ENCODE measurements at regions not wholly inside any gene's neighbourhood (a gene's known extent, or its start where the extent isn't known, plus 50 kb on each side); places are given as distances from the start of the nearest gene placed in this dataset.

DNA sequence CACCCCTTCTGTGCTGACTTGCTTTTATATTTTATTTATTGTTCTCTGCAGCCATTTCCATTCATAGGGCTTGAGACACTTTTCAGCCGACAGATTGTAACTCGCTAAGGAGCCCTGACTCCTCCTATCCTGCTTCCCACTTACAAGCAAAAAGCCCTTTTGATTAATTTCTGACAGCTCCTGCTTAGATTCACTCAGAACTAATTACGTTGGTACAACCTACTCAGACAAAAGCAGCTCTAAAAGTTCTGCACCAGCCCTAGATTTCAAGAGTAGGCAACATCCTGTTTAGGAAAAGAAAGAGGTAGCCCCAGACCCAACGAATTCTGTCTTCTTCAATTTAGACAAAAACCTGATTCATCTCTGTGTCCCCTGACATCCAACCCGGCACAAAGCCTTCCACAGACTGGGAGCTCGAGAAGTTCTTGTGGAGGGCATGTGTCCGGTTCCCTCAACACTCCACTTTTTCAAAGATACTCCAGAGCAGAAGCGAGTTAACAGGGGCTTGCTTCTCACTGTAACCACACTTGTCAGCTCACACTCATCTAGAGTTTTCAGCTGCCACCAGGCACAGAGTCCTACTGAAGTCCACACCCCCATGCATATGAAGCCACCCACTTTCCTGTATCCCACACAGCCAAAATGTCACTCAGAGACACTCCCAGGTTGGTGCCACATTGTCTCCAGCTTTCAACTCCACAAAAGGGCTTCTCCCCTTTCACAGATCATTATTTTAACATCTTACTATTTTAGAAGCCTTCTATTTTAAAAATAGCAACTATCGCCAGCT lies 113.6 kb upstream of the NFE2L3 start:
- no peak overlapping the region for H3K4me3 ChIP-seq (replicated peaks in 1 of 2; ENCODE audit: low read depth in 2 of 2, low read length in 2 of 2)
- DNase-seq (ENCODE audit: low read depth in 2 of 2), result no peak
- TF ChIP-seq, protein P1, sequence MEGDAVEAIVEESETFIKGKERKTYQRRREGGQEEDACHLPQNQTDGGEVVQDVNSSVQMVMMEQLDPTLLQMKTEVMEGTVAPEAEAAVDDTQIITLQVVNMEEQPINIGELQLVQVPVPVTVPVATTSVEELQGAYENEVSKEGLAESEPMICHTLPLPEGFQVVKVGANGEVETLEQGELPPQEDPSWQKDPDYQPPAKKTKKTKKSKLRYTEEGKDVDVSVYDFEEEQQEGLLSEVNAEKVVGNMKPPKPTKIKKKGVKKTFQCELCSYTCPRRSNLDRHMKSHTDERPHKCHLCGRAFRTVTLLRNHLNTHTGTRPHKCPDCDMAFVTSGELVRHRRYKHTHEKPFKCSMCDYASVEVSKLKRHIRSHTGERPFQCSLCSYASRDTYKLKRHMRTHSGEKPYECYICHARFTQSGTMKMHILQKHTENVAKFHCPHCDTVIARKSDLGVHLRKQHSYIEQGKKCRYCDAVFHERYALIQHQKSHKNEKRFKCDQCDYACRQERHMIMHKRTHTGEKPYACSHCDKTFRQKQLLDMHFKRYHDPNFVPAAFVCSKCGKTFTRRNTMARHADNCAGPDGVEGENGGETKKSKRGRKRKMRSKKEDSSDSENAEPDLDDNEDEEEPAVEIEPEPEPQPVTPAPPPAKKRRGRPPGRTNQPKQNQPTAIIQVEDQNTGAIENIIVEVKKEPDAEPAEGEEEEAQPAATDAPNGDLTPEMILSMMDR (IDR thresholded peaks at IDR 0.05; ENCODE audit: low read depth, low read length), result no peak

- TF ChIP-seq, protein P1 (IDR thresholded peaks at IDR 0.05; ENCODE audit: low read depth, low read length), result no peak
- H3K4me3 ChIP-seq (replicated peaks in 1 of 2; ENCODE audit: low read depth in 2 of 2, low read length in 2 of 2), result no peak overlapping the region
- DNase-seq (ENCODE audit: low read depth in 2 of 2), result no peak
Observed at GRCh38 chr7:26040085-26040484, 111.9 kb upstream of the NFE2L3 start.

GRCh38 chr7:26042237-26042636 lies 109.8 kb upstream of the NFE2L3 start:
- no peak for DNase-seq (ENCODE audit: low read depth in 2 of 2)
- TF ChIP-seq, protein P1 (IDR thresholded peaks at IDR 0.05; ENCODE audit: low read depth, low read length), result no peak

DNA sequence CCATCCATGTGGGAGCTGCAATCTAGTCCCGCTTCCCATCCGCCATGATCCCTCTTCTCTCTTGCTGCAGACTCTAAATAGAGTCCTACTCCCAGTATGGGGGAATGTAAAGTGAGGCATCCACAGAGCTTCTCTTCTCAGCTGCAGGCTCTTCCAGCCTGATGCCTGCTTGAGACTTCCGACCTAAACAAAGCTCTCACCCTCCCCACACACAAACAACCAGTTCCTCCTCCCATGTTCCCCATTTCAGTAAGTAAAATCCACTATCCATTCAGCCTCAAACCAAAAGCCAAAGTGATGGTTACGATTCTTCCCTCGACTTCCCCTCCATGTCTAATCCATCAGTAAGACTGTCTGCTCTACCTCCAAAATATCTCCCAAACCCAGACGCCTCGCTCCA lies 108.2 kb upstream of the NFE2L3 start:
- no peak for DNase-seq (ENCODE audit: low read depth in 2 of 2)
- TF ChIP-seq, protein P1 (IDR thresholded peaks at IDR 0.05; ENCODE audit: low read depth, low read length), result no peak
- no peak overlapping the region for H3K4me3 ChIP-seq (replicated peaks in 1 of 2; ENCODE audit: low read depth in 2 of 2, low read length in 2 of 2)

More at GRCh38 chr7:26042237-26042636, 109.8 kb upstream of the NFE2L3 start:
- no peak overlapping the region for H3K4me3 ChIP-seq (replicated peaks in 1 of 2; ENCODE audit: low read depth in 2 of 2, low read length in 2 of 2)

- H3K4me3 ChIP-seq (replicated peaks in 1 of 2; ENCODE audit: low read depth in 2 of 2, low read length in 2 of 2), result no peak overlapping the region
- no peak for DNase-seq (ENCODE audit: low read depth in 2 of 2)
- TF ChIP-seq, protein P1 (IDR thresholded peaks at IDR 0.05; ENCODE audit: low read depth, low read length), result no peak
Observed at GRCh38 chr7:26044320-26044719, 107.7 kb upstream of the NFE2L3 start.

GRCh38 chr7:26046150-26046549 lies 105.8 kb upstream of the NFE2L3 start:
- no peak overlapping the region for H3K4me3 ChIP-seq (replicated peaks in 1 of 2; ENCODE audit: low read depth in 2 of 2, low read length in 2 of 2)
- no peak for DNase-seq (ENCODE audit: low read depth in 2 of 2)
- TF ChIP-seq, protein P1 (IDR thresholded peaks at IDR 0.05; ENCODE audit: low read depth, low read length), result no peak
